ENCODE measurements at regions not wholly inside any gene's neighbourhood (a gene's known extent, or its start where the extent isn't known, plus 50 kb on each side); places are given as distances from the start of the nearest gene placed in this dataset.

DNA sequence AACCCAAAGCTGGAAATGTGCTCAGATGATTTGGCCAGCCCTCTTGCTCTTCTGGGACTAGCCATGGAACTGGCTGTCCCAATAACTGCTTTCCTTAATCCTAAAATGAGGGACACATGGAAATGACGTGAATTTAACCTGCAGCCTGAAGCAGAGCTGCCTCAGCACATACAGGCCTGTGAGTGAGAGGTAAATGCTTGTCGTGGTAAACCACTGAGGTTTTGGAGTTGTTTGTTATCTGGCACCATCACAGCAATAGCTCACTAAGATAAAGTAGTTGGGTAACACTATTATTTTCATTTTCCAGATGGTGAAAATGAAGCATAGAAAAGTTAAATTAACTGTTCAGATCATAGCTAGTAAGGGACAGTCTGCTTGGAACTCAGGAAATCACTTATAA, 333.4 kb upstream of the CHD6 start:
- TF ChIP-seq, protein P1, sequence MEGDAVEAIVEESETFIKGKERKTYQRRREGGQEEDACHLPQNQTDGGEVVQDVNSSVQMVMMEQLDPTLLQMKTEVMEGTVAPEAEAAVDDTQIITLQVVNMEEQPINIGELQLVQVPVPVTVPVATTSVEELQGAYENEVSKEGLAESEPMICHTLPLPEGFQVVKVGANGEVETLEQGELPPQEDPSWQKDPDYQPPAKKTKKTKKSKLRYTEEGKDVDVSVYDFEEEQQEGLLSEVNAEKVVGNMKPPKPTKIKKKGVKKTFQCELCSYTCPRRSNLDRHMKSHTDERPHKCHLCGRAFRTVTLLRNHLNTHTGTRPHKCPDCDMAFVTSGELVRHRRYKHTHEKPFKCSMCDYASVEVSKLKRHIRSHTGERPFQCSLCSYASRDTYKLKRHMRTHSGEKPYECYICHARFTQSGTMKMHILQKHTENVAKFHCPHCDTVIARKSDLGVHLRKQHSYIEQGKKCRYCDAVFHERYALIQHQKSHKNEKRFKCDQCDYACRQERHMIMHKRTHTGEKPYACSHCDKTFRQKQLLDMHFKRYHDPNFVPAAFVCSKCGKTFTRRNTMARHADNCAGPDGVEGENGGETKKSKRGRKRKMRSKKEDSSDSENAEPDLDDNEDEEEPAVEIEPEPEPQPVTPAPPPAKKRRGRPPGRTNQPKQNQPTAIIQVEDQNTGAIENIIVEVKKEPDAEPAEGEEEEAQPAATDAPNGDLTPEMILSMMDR (IDR thresholded peaks at IDR 0.05): no peak

DNA sequence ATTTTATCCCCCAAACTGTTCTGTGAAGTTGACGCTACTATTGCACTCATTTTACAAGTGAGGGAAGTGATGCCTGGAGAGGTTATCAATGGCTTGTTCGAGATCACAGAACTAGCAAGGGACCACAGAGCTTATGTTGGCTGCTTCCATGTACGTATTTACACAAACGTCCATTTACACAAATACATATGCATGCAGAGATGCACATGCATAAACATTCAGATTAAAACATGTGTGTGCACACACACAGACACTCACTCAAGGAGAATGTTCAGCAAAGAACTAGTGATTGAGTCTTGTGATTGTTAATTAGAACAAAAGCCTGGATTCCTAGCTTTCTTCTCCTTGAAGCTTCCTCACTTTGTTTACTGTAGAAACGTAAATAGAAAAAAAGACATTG, 321.5 kb upstream of the CHD6 start:
- TF ChIP-seq, protein P1 (IDR thresholded peaks at IDR 0.05): no peak

DNA sequence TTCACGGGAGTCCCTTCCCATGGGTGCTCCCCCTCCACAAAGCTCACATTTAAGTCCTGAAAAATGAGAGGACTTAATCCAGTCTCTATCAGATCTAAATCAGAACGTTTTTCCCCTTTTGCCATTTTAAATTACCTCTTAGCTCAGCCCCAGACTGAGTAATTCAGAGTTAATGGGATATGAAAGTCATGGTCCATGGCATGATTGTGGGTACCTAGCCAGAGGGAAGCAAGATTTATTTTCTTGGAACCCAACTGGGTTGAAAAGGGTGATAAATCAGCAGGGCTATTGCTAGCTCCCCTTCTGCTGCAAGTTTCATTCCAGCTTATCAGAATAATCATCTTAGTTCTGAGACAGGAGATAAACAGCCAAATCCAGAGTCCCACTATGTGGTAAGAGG, 320.2 kb upstream of the CHD6 start:
- TF ChIP-seq, protein P1 (IDR thresholded peaks at IDR 0.05): no peak

DNA sequence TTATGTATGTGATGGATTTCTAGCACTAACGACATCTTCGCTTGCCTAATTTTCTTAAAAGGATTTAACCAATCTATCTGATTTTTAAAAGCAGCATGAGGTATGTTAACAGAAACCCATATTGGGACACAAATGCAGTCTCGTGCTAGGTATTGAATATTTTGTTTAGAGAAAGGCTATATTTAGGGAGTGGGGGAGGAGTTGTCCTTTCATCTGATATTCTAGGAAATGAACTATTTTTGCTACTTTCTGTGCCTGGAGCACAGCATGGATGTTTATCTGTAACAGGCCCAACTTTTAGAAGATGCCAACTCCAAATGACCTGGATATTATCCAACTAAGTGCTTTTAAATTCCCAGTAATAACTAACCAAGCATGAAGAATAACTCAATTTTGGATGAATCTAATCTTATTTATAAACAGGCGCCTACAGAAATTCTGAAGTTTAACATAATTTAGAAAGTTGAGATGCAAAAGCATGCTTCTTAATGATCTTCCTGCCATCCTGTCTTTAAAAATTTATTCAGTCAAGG, 317.1 kb upstream of the CHD6 start:
- TF ChIP-seq, protein P1 (IDR thresholded peaks at IDR 0.05): no peak

DNA sequence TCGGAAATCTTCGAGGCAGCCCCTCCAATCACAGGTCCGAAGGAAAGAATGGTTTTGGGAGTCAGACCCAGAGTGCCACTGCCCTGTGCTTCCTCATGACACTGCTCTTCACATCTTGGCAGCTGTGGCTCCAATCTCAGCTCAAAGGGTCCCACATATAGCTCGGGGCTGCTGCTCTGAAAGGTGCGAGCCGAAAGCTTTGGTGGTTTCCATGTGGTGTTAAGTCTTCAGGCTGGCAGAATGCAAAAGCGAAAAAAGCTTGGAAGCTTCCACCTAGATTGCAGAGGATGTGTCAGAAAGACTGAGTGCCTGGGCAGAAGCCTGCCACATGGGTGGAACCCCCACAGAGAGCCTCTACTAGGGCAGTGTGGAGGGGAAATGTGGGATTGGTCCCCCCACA, 314.3 kb upstream of the CHD6 start:
- TF ChIP-seq, protein P1 (IDR thresholded peaks at IDR 0.05): no peak

DNA sequence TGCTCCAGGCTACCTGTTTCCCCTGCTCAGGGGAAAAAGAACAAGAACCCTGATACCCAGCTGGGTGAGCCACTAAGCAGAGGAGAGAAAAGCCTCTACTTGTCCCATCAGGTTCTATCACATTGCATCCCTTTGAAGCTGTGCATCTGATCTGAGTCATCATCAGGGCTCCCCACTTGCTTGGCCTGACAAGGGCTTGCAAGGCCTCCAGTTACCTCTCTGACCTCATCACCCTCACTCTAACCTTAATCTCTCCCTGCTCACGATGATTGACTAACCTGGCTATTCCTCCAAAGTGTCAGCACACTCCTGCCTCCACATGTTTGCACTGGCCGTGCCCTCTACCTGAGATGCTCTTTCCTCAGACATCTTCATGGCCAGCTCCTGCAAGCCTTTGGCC, 309.5 kb upstream of the CHD6 start:
- TF ChIP-seq, protein P1 (IDR thresholded peaks at IDR 0.05): no peak

DNA sequence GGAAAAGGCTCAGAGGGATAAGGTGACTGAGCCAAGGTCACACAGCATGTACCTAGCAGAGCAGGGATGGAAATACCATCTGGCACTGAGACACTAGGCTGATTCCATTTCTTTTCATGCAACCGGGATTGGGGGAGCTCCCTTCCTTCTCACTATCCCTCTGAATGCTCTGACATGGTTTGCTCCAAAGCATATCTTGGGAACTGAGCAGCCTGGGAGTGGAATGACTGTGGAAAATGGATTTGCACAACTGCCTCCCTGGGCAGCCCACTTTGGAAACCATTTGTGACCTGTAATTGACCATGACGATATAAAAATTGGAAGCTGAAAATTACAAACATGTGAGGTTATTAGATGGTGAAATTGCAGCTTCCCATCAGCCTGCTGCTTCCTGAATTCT, 309.0 kb upstream of the CHD6 start:
- TF ChIP-seq, protein P1 (IDR thresholded peaks at IDR 0.05): no peak

DNA sequence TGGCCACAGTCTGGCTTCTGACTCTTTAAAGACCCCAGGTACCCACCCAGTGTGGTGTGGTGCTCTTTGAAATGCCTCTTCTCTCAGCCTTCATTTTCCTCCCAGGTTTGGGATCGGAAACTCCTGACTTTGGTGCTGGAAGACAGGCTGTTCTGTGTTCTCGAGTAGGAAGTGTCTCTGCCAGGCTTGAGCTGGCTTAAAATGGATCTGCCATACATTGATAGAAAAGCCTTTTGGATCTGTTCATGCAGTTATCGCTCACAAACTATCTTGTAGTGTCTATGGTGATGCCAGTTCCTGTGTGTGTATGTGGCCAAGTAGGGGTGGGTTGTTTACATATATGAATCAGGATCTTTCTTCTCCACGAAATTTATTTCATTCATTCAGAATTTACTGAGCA, 307.3 kb upstream of the CHD6 start:
- TF ChIP-seq, protein P1 (IDR thresholded peaks at IDR 0.05): no peak

Data from LNCAP (cell line).